LoVo (cell line): ENCODE measurements at regions not wholly inside any gene's neighbourhood (a gene's known extent, or its start where the extent isn't known, plus 50 kb on each side); places are given as distances from the start of the nearest gene placed in this dataset.
"Not testable (repeated sequence)": the region's sequence is repeated elsewhere in the genome, so short reads cannot be mapped to it uniquely, and the experiment has no call there.

Source experiments
- DNase-seq: peaks from one replicate; pipeline ENCODE4 v3.0.0-alpha.2; 2016; ENCODE audit warnings: low spot score

GRCh38 chr10:129165770-129166169, 301.3 kb upstream of the MGMT start:
- no peak for DNase-seq

- no peak for DNase-seq
Observed at GRCh38 chr10:129168660-129169059, 298.4 kb upstream of the MGMT start.

DNA sequence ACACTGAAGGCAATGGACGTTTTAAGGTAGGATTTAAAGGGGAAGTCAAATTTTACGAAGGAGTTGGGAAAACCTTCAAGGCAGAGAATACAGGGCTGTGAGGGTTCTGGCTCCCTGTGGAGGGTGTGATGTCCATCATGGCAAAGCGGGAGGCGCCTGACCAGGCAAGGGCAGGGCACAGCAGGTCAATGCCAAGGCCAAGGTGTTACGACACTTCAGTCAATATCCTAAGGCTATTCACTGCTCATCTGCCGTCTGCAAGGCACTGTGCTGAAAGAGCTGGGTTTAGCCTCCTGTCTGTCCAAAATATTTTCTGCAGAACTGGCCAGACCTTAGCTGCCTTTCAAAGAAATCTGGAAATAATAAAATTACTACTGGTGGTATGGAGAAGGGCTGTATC, 297.9 kb upstream of the MGMT start:
- no peak for DNase-seq

DNA sequence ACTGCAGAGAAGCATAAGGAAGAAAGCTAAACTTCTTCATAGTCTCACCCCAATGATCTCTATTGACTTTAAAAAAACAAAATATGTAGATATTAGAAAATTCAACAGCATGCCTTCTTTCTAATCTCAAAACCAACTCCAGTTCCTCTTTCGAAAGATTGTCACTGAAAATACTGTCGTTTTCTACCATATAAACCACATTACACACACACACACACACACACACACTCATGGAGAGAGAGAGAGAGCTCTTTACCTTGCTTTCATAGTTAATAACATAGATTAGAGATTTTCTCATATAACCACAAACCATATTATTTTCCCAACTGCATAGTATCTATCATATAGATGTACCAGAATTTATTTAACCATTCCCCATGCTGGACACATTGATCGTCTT, 296.2 kb upstream of the MGMT start:
- no peak for DNase-seq

DNA sequence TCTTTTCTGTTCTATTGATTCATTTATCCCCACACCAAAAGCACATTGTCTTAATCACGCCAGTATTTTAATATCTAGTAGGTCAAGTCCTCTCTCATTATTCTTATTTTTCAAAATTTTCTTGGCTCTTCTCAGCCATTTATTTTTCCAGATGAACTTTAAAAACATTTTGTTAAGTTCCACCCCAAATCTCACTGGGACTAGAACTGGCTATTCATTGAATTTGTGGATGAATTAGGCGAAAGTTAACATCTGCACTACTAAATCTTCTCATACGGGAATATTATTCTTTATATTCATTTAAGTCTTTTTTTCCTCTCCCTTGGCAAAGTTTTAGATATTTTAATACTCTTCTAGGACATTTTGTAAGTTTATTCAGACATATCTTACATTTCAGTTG, 295.2 kb upstream of the MGMT start:
- no peak for DNase-seq

DNA sequence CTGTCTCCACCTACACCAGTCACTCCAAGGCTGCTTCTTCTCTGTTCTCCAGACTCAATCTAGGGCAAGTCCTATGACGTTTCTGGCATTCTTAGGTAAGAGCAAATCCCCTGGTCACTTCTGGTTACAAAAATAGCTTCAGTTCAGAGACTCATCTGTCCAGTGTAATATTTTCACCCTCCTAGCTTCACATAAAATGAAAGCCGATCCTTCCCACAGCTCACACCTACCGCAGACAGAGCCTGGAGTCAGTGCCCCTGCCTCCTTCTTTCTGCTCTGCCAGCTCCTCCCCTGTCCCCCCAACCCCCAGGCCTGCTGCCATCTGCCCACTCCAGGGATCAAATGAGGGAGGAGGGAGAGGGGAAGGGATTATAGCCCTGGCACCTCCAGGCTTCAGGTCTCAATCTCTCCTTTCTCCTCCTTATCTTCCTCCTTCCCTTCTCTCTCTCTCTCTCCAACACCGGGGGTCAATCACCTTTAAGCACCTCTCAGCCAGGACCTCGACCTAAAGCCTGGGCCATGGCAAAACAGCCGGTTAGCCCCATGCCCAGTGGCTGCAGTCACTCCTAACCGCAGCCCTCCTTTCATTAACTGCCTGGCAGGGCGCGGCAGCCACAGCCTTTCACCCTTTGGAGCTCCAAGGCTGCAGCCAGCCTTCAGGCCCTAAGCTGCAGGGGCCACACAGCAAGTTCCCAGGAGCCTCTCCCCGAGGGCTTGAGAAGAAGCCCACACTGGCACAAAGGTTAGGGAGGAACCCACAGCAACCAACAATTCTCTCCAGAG, 292.6 kb upstream of the MGMT start:
- DNase-seq: no peak

GRCh38 chr10:129179245-129179971, 287.6 kb upstream of the MGMT start:
- no peak for DNase-seq

- no peak for DNase-seq
Observed at GRCh38 chr10:129179972-129180678, 286.9 kb upstream of the MGMT start.

DNA sequence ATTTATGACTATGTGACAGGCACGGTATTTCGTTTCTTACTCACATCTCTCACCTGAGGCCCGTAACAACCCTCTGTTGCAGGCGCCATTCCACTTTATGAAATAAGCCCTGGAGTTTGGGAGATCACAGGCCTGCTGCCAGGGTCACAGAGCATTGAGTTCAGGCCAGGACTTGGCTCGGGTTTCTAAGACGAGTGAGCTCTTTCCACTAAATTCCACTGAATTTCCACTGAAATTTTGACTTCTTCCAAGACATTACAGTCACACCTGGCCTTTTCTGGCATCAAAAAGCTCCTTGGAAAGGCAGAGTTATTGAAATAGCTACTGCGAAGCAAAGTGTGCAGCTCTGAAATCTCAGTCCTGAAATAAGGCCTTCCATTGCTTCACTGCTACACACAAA, 282.8 kb upstream of the MGMT start:
- DNase-seq: no peak

GRCh38 chr10:129187331-129187730, 279.7 kb upstream of the MGMT start:
- DNase-seq: no peak

GRCh38 chr10:129191797-129192196, 275.2 kb upstream of the MGMT start:
- DNase-seq: no peak

- DNase-seq: no peak
Observed at GRCh38 chr10:129192344-129193128, 274.5 kb upstream of the MGMT start.

DNA sequence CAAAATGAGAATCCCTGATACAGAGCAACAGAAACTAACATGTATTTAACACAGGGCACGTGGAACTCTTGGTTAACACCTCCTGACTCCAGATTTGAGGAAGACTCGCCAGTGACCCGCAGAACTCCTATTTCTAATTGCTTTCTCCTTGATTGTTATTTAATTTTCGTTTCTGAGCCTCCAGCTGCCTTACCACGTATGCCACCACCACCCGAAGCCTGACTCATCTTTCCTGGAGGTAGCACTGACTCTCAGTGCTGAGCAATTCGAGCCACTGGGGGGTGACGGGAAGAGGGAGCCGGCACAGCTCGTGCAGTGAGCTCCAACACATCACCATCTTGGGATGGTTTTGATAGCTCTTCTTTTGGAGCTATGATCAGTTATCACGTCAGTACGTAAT, 273.9 kb upstream of the MGMT start:
- DNase-seq: no peak

DNA sequence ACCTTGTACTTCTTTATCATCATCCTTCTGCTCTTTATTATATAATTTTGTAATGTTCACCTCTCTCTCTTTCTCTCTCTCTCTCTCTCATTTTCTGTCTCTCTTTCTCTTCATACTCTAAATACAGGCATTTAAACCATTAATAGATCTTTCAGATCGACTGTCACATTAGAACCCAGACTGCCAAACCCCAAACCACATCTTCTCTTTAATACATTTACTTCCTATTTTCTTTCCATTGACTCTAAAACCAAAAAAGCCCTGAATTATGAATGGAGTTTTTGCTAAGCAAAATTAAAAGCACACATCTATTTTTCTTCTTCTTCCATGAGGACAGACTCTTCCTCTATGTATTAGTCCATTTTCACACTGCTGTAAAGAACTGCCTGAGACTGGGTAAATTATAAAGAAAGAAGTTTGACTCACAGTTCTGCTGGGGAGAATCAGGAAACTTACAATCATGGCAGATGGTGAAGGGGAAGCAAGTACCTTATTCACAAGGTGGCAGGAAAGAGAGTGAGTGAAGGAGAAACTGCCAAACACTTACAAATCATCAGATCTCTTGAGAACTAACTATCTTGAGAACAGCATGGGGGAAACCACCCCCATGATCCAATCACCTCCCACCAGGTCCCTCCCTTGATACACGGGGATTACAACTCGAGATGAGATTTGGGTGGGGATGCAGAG, 272.7 kb upstream of the MGMT start:
- DNase-seq: no peak

- no peak for DNase-seq
Observed at GRCh38 chr10:129199826-129200225, 267.2 kb upstream of the MGMT start.

DNA sequence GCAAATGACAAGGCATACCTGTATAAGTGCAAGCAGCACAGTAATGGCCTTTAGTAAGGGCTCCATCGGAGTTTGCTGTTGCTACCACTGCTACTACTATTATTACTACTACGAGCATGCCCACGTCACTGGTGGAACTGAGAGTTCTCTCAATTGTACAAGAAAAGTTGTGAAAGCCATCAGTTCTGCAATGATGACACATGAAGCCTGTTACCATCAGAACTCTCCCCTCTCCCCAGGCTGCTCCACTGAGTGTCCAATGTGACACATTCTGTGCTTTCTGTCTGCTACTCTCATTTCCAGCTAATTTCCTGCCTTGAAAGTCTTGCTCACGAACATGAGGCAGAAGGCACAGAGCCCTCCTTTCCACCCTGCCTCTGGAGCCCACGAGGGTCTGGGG, 263.2 kb upstream of the MGMT start:
- DNase-seq: no peak

DNA sequence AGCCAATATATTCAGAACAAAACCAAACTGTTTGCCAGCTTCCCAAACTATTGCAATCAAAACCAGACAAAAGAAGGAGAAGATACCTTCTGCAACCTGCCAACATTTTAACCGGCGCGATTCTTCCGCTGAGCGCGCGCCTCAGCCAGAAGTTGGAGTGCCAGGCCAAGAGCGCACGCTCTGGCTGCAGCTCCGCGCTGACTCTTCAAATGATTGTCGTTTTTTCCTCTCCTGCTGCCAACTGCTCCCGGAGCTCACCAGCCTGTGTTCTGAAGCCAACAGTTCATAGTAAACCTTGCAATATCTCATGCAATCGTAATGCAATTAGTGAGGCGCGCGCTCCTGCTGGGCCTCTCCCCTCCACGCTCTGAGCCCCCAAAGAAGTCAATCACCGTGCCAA, 259.7 kb upstream of the MGMT start:
- no peak for DNase-seq

DNA sequence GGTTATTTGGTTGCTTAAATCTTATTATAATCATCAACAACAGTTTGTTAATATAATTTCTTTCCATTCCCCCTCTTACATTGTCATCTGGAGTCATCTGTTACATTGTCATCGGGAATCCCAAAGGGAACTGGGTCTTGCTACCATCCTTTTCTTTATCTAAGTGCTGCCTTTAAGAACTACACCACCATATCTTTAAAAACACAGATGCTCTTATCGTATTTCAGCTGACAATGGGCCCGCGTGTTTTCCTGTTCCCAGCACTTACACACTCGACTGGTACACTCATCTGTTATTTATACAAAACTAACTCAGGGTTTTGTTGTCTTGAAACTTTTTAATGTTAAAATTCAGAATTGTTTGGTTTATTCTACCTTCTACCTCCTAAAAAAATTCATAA, 256.2 kb upstream of the MGMT start:
- no peak for DNase-seq

GRCh38 chr10:129213256-129213655, 253.8 kb upstream of the MGMT start:
- DNase-seq: no peak

DNA sequence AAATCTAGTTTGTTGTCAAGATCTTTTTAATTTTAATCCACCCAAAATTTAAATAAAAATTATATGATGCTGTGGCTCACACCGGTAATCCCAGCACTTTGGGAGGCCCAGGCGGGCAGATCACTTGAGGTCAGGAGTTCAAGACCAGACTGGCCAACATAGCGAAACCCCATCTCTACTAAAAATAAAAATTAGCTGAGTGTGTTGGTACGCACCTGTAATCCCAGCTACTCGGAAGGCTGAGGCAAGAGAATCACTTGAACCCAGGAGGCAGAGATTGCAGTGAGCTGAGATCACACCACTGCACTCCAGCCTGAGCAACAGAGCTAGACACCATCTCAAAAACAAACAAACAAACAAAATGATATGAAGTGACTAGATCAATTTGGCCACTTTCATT, 253.0 kb upstream of the MGMT start:
- not testable (repeated sequence) for DNase-seq

GRCh38 chr10:129219364-129219763, 247.7 kb upstream of the MGMT start:
- no peak for DNase-seq

DNA sequence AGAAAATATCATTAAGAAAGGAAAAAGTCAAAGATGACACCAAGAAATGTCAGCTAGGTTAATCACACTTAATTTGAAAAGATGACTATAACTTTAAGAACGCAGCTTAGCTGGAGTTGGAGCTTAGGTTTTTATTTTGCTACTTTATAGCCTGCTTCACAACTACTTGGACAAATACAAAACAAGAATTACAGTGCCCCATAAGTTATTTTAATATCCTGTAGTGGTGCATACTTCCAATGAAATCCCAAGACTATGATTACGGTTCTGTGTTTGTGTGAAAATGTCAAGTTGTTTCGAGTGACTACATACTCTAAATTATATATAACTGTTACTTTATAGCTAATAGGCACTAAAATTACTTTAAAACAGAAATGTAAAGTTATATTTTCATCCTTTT, 244.6 kb upstream of the MGMT start:
- DNase-seq: no peak
